Lung microvascular endothelial cell (primary cell): ENCODE measurements at regions not wholly inside any gene's neighbourhood (a gene's known extent, or its start where the extent isn't known, plus 50 kb on each side); places are given as distances from the start of the nearest gene placed in this dataset.

Experiments used
- DNase-seq, 2 donors: peaks; one replicate each; pipeline versions ENCODE4 v3.0.0 to v3.0.0-alpha.2; 2010; ENCODE audit warnings: low read depth in 2 of 2

DNA sequence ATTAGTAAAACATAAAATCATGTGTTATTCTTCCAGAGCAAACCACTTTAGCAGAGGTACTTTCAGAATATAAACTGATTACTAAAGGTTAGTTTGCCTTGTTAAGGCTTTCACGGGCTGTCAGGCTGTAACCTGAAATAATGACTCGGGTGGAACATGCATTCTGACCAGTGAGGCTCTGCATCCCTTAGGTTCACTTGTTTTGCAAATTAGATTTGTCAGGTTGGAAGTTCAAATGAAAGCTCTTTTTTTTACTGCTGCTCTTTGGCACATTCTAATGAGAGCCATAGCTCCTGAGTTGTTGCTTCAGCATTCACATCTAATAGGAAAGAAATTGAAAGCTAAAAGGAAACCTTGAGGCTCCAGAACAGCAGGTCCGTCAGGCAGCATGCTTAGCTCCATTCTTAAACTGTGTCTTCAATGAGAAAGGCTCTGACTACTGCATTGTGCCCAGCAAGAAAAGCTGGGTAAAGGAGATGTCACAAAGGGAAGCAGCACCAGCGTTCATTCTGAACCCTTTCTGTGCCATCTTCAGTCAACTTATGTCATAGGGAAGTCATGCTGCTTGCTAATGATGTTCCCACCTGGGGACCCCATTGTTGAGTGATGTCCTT is 445.5 kb upstream of the FBXO33 start:
- DNase-seq, result no peak

DNA sequence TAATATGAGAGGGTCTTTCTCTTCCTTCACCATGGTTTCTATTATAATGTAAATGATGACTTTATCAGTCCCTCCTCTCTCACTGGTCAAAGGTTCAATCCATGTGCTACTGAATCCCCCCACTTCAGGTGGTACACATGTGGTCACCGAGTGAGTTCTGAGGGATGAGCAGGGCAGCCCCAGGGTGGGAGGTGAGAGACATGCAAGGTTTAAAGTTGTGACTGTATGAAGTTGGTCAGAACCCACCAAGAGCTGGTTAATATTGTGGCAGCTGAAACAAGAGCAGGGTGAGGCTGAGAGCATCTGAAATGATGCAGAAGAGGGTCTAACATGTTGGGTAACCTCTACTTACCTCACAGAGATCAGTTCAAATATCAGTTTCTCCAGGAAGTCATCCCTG is 444.7 kb upstream of the FBXO33 start:
- no peak for DNase-seq

DNA sequence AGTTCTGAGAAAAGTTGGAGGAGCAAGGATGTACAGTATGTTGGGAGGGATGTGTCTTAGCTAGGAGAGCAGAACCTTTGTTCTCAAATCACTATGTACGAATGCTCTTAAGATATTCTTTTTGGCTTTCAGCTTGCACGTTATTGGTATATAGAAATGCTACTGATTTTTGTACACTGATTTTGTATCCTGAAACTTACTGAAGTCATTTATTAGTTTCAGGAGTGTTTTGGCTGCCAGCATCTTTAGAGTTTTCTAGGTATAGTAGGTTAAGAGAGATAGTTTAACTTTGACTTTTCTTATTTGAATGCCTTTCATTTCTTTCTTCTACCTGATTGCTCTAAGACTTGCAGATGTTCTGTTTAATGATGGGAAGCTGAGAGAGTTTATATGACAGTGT is 442.8 kb upstream of the FBXO33 start:
- no peak for DNase-seq

DNA sequence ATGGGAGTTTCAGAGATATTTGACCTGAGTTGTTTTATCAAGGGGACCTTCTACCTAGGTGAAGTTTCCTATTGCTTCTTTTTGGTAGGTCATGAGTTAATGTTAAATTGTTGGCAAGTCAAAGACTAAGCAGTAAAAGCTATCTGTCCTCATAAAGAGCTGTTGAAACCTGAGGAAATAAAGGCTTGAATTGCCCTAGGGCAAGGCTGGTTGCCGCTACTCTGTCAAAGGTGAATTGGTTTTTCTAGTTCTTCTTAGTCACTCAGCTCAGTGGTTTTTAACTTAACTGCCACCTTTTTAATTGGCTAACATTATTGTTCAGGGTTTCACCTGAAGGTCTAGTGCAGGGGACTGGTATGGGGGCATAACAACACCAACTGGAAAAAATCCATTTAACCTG is 441.6 kb upstream of the FBXO33 start:
- DNase-seq, result no peak

GRCh38 chr14:39868949-39869348 is 436.7 kb upstream of the FBXO33 start:
- no peak for DNase-seq

- DNase-seq, result no peak
These were observed 436.0 kb upstream of the FBXO33 start for GRCh38 chr14:39868251-39868650.

DNA sequence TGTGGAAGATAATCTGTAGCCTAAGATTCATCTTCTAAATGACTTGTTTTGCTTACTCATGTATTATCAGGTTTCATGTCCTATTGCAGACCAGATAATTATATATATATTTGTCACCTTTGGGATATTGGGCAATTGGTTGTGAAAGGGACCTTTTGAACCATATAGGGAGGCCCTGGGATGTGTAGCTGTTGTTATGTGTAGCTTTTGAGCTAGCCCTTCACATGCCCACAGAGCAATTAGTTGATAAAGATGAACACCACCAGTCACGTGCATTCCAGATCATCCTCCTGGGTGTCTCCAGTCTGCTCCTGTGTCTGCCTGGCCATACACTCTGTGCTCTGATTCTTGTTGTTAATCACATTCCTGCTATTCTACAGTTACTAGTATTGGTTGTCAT is 431.2 kb upstream of the FBXO33 start:
- DNase-seq, result no peak

- no peak for DNase-seq
These were observed 429.5 kb upstream of the FBXO33 start for GRCh38 chr14:39861696-39862095.

- no peak for DNase-seq
These were observed 429.0 kb upstream of the FBXO33 start for GRCh38 chr14:39861229-39861600.

DNA sequence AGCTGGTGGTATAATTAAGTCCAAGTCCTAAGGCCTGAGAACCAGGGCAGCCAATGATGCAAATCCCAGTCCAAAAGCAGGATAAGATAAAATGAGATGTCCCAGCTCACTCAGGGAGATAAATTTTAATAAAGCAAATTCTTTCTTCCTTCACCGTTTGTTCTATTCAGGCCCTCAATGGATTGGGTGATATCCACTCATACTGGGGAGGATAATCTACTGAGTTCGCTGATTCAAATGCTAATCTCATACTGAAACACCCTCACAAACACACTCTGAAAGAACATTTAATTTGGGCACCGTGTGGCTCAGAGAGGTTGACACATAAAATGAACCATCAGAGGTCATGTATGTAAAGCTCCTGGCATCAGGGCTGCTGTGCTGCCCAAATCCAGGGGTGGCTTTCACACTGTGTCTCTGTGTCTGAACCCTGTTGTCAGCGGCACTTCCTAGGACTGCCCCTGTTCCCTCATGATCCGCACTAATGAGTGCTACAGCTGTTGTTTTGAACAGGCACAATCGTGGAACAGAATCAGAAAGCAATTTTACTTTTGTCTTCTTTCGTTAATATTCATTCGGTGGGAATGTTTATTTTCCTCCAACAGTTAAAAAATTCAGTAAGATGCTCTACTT is 428.5 kb upstream of the FBXO33 start:
- no peak for DNase-seq

DNA sequence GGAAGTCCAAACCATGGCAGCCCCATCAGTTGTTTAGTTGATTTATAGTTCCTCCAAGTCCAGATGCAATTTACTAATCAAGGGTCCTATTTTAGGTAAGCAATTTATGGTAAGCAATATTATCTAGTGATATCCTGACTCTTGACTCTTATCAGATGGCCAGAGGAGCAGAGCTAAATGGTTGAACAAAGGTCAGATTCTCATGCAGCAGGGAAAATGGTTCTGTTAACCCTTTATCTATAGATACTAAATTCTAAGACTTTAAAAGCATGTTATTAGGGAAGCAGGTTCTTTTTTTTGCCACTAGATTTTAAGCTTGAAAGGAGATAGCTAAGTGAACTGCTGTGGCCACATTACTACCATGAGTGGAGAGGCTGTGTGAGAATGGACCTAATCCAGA is 427.1 kb upstream of the FBXO33 start:
- no peak for DNase-seq

DNA sequence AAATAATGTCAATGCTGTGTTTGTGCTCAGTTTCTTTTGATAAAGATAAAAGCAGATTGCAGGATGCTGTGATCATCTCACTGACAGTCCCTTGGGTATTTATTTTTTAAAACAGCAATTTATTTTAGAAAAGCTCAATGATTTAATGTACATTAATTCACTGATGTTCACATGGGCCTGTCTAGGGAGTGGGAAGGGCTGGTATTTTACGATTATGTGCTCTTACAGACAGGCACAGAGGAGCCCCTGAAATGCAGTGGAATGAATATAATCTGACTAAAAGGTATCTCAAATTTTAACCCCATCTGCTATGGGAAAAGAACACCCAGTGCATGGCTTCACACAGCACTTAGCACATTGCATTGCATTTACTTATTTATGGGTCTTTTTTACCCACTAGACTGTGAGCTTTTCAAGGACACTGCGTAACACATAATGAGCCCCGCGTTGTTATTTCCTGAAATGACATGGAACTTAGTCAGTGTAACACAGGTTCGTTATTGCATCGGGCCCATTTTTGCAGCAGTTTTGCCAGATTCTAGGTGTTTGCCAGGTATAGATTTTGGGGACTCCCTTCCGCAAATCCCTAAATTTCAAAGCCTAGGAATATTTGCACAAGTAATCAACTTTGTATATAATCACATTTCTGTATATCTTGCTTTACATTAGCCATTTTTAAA is 425.3 kb upstream of the FBXO33 start:
- no peak for DNase-seq

GRCh38 chr14:39853441-39853840 is 421.2 kb upstream of the FBXO33 start:
- no peak for DNase-seq

GRCh38 chr14:39851202-39851601 is 419.0 kb upstream of the FBXO33 start:
- DNase-seq, result no peak

DNA sequence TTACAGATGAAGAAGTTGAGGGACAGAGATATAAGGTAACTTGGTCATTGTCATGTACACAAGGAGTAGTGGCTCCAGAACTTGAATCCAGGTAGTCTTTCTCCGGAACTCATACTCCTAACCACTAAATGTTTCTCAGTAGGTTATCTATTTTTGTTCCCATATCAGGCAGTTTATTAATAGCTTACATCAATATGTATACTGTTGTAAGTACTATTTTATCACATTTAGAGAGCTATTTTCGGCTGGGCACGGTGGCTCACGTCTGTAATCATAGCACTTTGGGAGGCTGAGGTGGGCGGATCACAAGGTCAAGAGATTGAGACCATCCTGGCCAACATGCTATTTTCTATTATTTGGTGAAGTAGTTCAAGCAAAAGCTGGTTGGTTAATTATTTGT is 415.6 kb upstream of the FBXO33 start:
- no peak for DNase-seq

- no peak for DNase-seq
These were observed 415.0 kb upstream of the FBXO33 start for GRCh38 chr14:39847194-39847593.

DNA sequence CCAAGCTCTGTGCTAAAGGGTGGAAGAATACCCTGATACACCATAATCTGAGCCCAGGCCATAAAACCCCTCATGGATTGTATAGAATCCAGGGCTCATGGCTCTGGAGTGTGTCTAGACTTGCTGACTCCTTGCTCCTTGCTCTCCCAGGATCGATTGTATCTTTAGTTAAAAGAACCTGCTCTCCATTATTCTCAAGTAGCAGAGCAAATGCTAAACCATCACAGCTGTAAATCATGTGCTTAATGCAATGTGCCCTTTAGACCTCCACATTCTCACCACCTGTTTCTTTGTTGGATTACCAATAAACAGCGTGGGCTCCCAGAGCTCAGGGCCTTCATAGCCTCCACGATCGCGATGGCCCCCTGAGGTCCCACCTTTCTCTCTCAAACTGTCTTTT is 411.6 kb upstream of the FBXO33 start:
- DNase-seq, result no peak

DNA sequence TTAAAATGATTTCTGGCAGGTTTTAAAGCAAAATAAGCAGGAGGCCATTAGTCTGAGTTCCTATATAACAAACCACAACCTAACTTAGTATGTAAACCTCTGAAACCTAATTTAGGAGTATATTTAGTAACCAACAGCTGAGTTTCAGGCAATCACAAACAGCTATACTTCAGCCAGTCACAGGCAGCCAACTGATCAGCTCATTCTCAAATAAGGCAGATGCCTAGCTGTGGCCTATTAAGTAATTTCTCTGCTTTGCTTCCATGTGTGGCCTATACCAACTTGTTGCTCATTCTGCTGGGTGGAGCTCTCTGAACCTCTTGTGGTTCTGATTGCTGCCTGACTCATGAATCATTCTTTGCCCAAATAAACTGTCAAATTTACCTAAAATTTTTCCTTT is 408.9 kb upstream of the FBXO33 start:
- no peak for DNase-seq

DNA sequence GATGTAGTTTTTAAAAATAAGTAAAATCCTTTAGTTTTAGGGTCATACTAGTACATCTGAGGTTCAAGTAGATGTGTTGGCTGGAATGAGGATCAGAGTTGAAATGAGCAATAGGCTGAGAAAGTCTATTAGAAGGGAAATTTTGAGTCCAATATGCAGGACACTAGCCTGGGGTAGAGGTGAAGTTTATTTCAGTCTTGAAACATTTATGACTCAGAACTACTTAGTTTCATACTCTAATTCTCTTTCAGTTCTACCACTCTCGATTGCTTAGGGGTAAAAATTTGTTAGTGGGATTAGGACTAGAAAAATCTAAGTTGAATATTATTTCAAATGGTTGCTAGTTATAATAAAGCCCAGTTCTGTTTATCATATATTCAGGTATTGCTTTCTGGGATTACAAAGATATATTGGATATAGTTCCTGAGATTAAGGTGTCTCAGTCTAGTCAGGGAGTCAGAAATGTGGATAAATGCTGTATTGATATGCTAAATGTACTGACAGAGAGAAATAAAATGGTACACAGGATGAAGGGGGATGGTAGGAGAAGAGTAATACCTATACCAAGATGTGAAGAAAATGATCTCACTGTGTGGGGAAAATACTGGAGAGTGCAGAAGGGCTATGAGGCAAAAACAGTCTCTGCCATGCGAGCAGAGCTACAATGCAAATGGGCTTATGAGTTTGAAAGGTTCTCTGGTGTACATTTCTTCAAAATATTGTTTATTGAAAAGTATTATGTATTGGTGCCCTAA is 395.8 kb upstream of the FBXO33 start:
- DNase-seq, result no peak

GRCh38 chr14:39812532-39813320 is 380.5 kb upstream of the FBXO33 start:
- DNase-seq, result no peak

DNA sequence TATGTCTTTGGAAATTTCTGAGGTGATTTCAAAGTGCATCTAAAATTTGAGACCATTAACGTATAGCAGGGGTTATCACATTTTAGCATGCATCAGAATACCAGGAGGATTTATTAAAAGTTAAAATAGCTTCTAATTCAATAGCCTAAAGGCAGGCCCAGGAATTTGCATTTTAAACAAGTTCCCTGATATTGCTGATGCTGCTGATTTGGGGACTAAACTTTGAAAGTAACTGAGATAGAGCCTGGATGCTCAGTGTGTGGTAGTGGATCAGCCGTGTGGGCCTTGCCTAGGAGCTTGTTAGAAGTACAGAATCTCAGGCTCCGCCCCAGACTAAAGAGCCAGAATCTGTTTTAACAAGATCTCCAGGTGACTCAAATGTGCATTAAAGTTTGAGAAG is 375.0 kb upstream of the FBXO33 start:
- DNase-seq, result no peak

GRCh38 chr14:39784461-39784860 is 352.2 kb upstream of the FBXO33 start:
- no peak for DNase-seq
